Spleen (tissue), 11 donors: ENCODE measurements at regions not wholly inside any gene's neighbourhood (a gene's known extent, or its start where the extent isn't known, plus 50 kb on each side); places are given as distances from the start of the nearest gene placed in this dataset.

ENCODE experiments used
- DNase-seq: peaks from one replicate; pipeline ENCODE4 v3.0.0-alpha.2; 2020
- H3K27ac ChIP-seq, 8 donors: fragments of 200-600 bp; sonication (generic) in 7 of 8; 1 replicate in 4 of 8; 2 replicates in 4 of 8; pipeline versions ENCODE4 v1.5.0 to v1.8.0; 2016 to 2021; ENCODE audit warnings: inconsistent platforms in 4 of 8, mild to moderate bottlenecking in 4 of 8, moderate library complexity in 1 of 8
- H3K27me3 ChIP-seq, 7 donors: fragments of 200-600 bp; sonication (generic) in 6 of 7; replicated peaks in 1 of 7; 1 replicate in 4 of 7; 2 replicates in 3 of 7; pipeline versions ENCODE4 v1.5.0 to v1.8.0; 2016 to 2021; ENCODE audit warnings: inconsistent platforms in 3 of 7, mild to moderate bottlenecking in 1 of 7
- H3K36me3 ChIP-seq, 6 donors: fragments of 200-600 bp; sonication (generic) in 5 of 6; 1 replicate in 4 of 6; 2 replicates in 2 of 6; pipeline versions ENCODE4 v1.5.0 to v1.8.0; 2016 to 2021; ENCODE audit warnings: inconsistent platforms in 2 of 6
- H3K4me1 ChIP-seq, 6 donors: fragments of 200-600 bp; sonication (generic) in 5 of 6; 1 replicate in 3 of 6; 2 replicates in 3 of 6; pipeline versions ENCODE4 v1.5.0 to v1.8.0; 2016 to 2021; ENCODE audit warnings: inconsistent platforms in 3 of 6
- H3K4me3 ChIP-seq, 8 donors: fragments of 200-600 bp; sonication (generic) in 7 of 8; 1 replicate in 4 of 8; 2 replicates in 4 of 8; pipeline versions ENCODE4 v1.5.0 to v1.8.0; 2016 to 2021; ENCODE audit warnings: inconsistent platforms in 4 of 8, mild to moderate bottlenecking in 4 of 8, moderate library complexity in 2 of 8
- H3K9me3 ChIP-seq, 8 donors: fragments of 200-600 bp; sonication (generic) in 7 of 8; 1 replicate in 4 of 8; 2 replicates in 4 of 8; pipeline versions ENCODE4 v1.5.0 to v1.8.0; 2016 to 2021; ENCODE audit warnings: inconsistent platforms in 4 of 8
- POLR2A ChIP-seq, 3 donors: fragments of 450-650 bp; IDR thresholded peaks; one replicate each; pipeline ENCODE4 v1.5.1; 2017; ENCODE audit warnings: antibody characterized with exemption in 3 of 3, mild to moderate bottlenecking in 1 of 3
- POLR2AphosphoS5 ChIP-seq, 3 donors: sonication (generic); formaldehyde crosslinking; IDR thresholded peaks; one replicate each; pipeline ENCODE4 v1.5.1; 2017; ENCODE audit warnings: antibody characterized with exemption in 3 of 3
- whole genome bisulfite sequencing, 5 donors: extraction: QIAGEN DNeasy Blood & Tissue Kit in 3 of 5; methylation state at CpG; one replicate each; pipeline versions ENCODE4 v1.1.5 to v1.1.7; 2013 to 2018; 5-methylcytosine and 5-hydroxymethylcytosine counted together
- intact Hi-C: fragments of 100-400 bp; cut with DNase I; formaldehyde crosslinking; loops from one replicate; pipeline ENCODE4 v1.15.0; 2023; ENCODE audit warnings: low total_unique reads
- TF ChIP-seq, protein P1 (sequence below), 11 experiments: fragments of 200-600 bp in 7 of 11; fragments of 450-650 bp in 4 of 11; sonication (generic) in 4 of 11; IDR thresholded peaks in 8 of 11; conservative IDR thresholded peaks in 3 of 11; 1 replicate in 7 of 11; 2 replicates in 4 of 11; pipeline versions ENCODE4 v1.4.0 to v1.8.0; 2016 to 2021; ENCODE audit warnings: antibody characterized with exemption in 11 of 11, inconsistent platforms in 4 of 11, mild to moderate bottlenecking in 1 of 11
- donor health status: healthy with polysubstance abuse.
- donor health status: DM: no; HTN: no; CAD: no; lungs with moderate emphysema.
- donor health status: DM: no; HTN: no; CAD: no.
- donor health status: Bipolar disorder and iron deficiency.
- donor health status: healthy.
- donor health status: DM: no; HTN: no; CAD: no.
- donor health status: DM: yes; HTN: yes; CAD: no.

DNA sequence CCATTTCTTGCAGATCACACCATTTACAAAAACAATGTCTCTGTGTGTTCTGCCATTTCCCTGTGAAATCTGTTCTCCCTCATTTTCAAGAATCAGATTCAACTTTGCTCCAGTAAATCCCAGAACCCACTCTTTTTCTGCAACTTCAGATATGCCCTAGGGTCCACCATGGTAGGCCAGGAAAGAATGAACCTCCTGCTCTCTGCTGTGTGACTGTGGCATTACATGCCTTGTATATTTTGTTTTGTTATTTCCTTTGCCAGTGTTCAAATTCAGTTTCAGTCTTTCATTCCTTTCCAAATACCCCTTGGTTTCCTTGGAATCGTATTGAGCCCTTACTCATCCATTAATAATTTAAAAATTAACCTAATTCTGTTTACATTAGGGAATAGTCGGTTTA lies 290.2 kb upstream of the VCX start:
- TF ChIP-seq, protein P1, sequence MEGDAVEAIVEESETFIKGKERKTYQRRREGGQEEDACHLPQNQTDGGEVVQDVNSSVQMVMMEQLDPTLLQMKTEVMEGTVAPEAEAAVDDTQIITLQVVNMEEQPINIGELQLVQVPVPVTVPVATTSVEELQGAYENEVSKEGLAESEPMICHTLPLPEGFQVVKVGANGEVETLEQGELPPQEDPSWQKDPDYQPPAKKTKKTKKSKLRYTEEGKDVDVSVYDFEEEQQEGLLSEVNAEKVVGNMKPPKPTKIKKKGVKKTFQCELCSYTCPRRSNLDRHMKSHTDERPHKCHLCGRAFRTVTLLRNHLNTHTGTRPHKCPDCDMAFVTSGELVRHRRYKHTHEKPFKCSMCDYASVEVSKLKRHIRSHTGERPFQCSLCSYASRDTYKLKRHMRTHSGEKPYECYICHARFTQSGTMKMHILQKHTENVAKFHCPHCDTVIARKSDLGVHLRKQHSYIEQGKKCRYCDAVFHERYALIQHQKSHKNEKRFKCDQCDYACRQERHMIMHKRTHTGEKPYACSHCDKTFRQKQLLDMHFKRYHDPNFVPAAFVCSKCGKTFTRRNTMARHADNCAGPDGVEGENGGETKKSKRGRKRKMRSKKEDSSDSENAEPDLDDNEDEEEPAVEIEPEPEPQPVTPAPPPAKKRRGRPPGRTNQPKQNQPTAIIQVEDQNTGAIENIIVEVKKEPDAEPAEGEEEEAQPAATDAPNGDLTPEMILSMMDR (IDR thresholded peaks at IDR 0.05 in 8 of 11, conservative IDR thresholded peaks at IDR 0.05 in 3 of 11), result no peak
- 63 to 72% (median 65%) methylated on average over 2 of the region's 2 CpGs for WGBS, 5 donors
- Histone ChIP-seq H3K27me3 (no peaks in the 10 kb centered on the region), H3K4me1 (no peaks in the 10 kb centered on the region), H3K27ac (no peak overlapping the region), H3K4me3 (no peak overlapping the region), H3K36me3 (no peaks in the 10 kb centered on the region), H3K9me3 (no peaks in the 10 kb centered on the region)
- intact Hi-C loops, result no loop called here
- no peak for DNase-seq

DNA sequence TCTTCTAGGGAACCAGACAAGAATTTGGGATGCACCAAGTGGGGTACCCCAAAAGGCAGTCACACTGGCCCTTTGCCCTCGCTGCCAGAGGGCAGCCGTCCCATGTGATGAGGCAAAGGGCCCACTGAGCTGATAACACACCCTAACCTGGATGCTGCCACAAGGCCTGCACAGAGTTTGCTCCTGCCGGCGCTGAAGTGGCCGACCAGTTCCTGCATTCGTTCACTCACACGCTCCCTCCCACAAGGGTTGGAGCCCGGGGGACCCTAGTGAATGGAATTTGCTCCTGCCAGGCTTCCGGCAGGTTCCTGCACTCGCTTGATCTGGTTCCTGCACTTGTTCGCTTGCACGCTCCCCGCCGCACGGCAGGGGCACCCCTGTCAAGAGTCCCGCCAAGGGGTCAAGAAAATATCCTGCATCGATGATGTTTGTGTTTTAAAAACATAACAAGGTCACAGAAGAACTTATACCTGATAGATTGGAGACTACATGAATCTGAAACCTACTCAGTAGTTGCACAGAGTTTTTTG lies 296.4 kb upstream of the VCX start:
- Histone ChIP-seq H3K9me3 (peaks cover 0 to 5% (median 0%) of the 10 kb centered on the region in 8 donors), H3K4me3 (no peak overlapping the region), H3K4me1 (no peaks in the 10 kb centered on the region), H3K27me3 (no peaks in the 10 kb centered on the region), H3K27ac (no peak overlapping the region), H3K36me3 (no peaks in the 10 kb centered on the region)
- no peak for TF ChIP-seq POLR2AphosphoS5 (IDR thresholded peaks at IDR 0.05)
- TF ChIP-seq POLR2A (IDR thresholded peaks at IDR 0.05), result no peak
- TF ChIP-seq, protein P1 (IDR thresholded peaks at IDR 0.05 in 8 of 11, conservative IDR thresholded peaks at IDR 0.05 in 3 of 11), result no peak
- intact Hi-C loops, result no loop called here
- WGBS, 5 donors, result 90 to 96% (median 91%) methylated on average over 11 to 17 of the region's 17 CpGs
- DNase-seq, result no peak

DNA sequence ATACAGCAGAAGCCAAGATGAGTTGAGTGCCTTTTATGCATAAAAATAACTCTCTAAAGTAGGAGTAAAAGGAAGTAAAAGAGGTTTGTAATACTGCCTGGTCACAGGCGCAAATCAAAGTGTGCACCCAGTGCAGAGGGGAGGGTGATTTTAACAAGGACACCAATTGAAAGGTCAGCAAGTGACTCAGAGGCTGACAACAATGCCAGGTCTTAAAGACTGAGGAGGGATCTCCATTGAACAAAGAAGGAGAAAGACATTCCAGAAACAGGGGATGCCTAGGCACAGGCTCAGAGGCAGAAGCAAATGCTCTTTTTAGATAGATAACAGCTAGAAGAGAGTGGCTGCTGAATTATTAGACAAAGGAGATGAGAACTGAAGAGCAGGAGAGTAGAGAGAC lies 297.4 kb upstream of the VCX start:
- Histone ChIP-seq H3K36me3 (no peaks in the 10 kb centered on the region), H3K4me3 (no peak overlapping the region), H3K27ac (no peak overlapping the region), H3K4me1 (no peaks in the 10 kb centered on the region), H3K27me3 (no peaks in the 10 kb centered on the region), H3K9me3 (peaks cover 0 to 5% (median 0%) of the 10 kb centered on the region in 8 donors)
- intact Hi-C loops, result no loop called here
- TF ChIP-seq, protein P1 (IDR thresholded peaks at IDR 0.05 in 8 of 11, conservative IDR thresholded peaks at IDR 0.05 in 3 of 11), result no peak
- TF ChIP-seq POLR2AphosphoS5 (IDR thresholded peaks at IDR 0.05) (no peak), POLR2A (IDR thresholded peaks at IDR 0.05) (no peak)
- 74 to 83% (median 79%) methylated on average over 1 of the region's 1 CpG for WGBS, 5 donors
- DNase-seq, result no peak

DNA sequence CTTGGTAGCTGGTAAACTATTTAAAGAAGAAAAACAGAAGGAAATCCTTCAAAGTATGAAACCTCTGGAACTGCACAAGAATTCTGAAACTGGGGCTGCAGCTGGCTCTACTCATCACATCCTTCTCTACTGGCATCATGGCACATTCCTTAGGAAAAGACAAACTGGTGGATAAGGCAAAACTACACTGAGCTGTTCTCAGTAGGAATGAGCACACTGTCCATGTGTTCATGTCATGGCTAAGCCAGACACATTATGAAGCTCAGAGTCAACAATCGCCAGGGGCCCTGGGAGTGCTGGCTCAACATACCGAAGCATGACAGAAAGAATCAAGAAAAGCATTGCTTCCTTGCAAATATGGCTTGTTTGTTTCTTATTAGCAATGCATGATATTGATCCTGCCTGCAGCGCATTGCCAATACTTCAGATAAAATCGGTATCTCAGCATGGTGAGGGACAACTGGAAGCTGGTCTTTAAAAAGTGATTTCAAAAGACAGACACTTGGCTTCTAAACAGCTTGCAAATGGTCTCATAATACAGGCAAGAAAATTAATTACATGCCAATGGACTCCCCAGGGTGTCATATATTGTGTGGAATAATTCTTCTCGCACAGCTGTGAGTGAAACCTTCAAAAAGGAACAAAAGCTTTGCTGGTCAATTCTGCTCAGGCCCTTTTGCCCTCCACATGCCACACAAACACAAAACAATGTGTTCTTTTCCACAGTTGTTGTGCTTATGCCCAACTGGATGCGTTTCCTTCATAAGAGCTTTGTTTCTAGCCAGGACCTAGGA lies 300.2 kb upstream of the VCX start:
- H3K9me3 ChIP-seq, result peaks cover 0 to 10% (median 0%) of the 10 kb centered on the region in 8 donors
- H3K36me3 ChIP-seq, result no peaks in the 10 kb centered on the region
- H3K4me1 ChIP-seq, result no peaks in the 10 kb centered on the region
- H3K4me3 ChIP-seq, result no peak overlapping the region
- intact Hi-C loops, result no loop called here
- no peaks in the 10 kb centered on the region for H3K27me3 ChIP-seq
- no peak for TF ChIP-seq POLR2A (IDR thresholded peaks at IDR 0.05)
- TF ChIP-seq, protein P1 (IDR thresholded peaks at IDR 0.05 in 8 of 11, conservative IDR thresholded peaks at IDR 0.05 in 3 of 11), result no peak
- no peak for TF ChIP-seq POLR2AphosphoS5 (IDR thresholded peaks at IDR 0.05)
- no peak for DNase-seq
- H3K27ac ChIP-seq, result no peak overlapping the region
- 75 to 87% (median 84%) methylated on average over 6 of the region's 6 CpGs for WGBS, 5 donors
